Chondrocyte (in vitro differentiated cells): ENCODE measurements at regions not wholly inside any gene's neighbourhood (a gene's known extent, or its start where the extent isn't known, plus 50 kb on each side); places are given as distances from the start of the nearest gene placed in this dataset.
A peak's percentile ranks its signal among the peaks of the same experiment; 100 is the strongest.

Experiments
- DNase-seq: peaks from one replicate; pipeline ENCODE4 v3.0.0; 2021; ENCODE audit warnings: mixed read lengths, low spot score
- H3K27ac Mint-ChIP-seq: one replicate; pipeline ENCODE4 v1.8.0; 2021; ENCODE audit warnings: mild to moderate bottlenecking, moderate library complexity, mixed read lengths; ENCODE audit not compliant: unreplicated experiment
- H3K27me3 Mint-ChIP-seq: 2 replicates; pipeline ENCODE4 v1.8.0; 2021; ENCODE audit warnings: low read depth, mixed read lengths
- H3K36me3 Mint-ChIP-seq: 2 replicates; pipeline ENCODE4 v1.8.0; 2021; ENCODE audit warnings: low read depth, mixed read lengths
- H3K4me1 Mint-ChIP-seq: 2 replicates; pipeline ENCODE4 v1.8.0; 2021; ENCODE audit warnings: low read depth, mild to moderate bottlenecking, mixed read lengths
- H3K4me3 Mint-ChIP-seq: one replicate; pipeline ENCODE4 v1.8.0; 2021; ENCODE audit warnings: mild to moderate bottlenecking, moderate library complexity, mixed read lengths; ENCODE audit not compliant: unreplicated experiment
- H3K9me3 Mint-ChIP-seq: 2 replicates; pipeline ENCODE4 v1.8.0; 2021; ENCODE audit warnings: low read depth, mixed read lengths
- CTCF ChIP-seq: fragments of 200-600 bp; sonication (generic); IDR thresholded peaks from 2 replicates; pipeline ENCODE4 v1.5.0; 2021; ENCODE audit warnings: antibody characterized with exemption, mild to moderate bottlenecking, moderate library complexity

- Mint-ChIP-seq H3K27me3 (no peaks in the 10 kb centered on the region), H3K4me3 (no peak overlapping the region), H3K4me1 (peaks cover 4% of the 10 kb centered on the region), H3K27ac (no peak overlapping the region), H3K9me3 (no peaks in the 10 kb centered on the region), H3K36me3 (no peaks in the 10 kb centered on the region)
- DNase-seq: no peak
- TF ChIP-seq CTCF: no peak
Observed at GRCh38 chr3:84096188-84096587, 862.6 kb upstream of the CADM2 start.

DNA sequence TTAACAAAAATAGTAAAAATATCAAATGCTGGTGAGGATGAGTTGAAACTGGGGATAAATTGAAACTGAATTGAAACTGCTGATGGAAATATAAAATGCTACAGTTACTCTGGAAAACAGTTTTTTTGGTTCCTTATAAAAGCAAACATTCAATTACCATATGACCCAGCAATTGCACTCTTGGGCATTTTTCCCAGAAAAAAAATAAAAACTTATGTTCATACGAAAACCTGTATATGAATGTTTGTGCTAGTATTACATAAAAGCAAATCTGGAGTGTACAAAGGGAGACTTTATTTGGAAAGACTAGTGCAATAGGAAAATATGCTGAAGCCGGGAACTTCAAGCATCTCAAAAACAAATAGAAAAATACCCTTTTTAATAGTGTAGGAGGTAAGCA is 857.9 kb upstream of the CADM2 start:
- Mint-ChIP-seq H3K27ac (no peak overlapping the region), H3K27me3 (no peaks in the 10 kb centered on the region), H3K4me3 (no peak overlapping the region), H3K36me3 (no peaks in the 10 kb centered on the region), H3K4me1 (peaks cover 4% of the 10 kb centered on the region), H3K9me3 (no peaks in the 10 kb centered on the region)
- no peak for DNase-seq
- TF ChIP-seq CTCF: no peak

GRCh38 chr3:84108442-84108971 is 850.3 kb upstream of the CADM2 start:
- Mint-ChIP-seq H3K36me3 (no peaks in the 10 kb centered on the region), H3K4me1 (peaks cover 11% of the 10 kb centered on the region), H3K9me3 (peaks cover 4% of the 10 kb centered on the region), H3K27ac (peak overlapping the region; percentile 10), H3K4me3 (no peak overlapping the region), H3K27me3 (no peaks in the 10 kb centered on the region)
- no peak for DNase-seq
- TF ChIP-seq CTCF: no peak

- Mint-ChIP-seq H3K9me3 (peaks cover 4% of the 10 kb centered on the region), H3K27me3 (no peaks in the 10 kb centered on the region), H3K4me1 (peaks cover 11% of the 10 kb centered on the region), H3K27ac (no peak overlapping the region), H3K36me3 (no peaks in the 10 kb centered on the region), H3K4me3 (no peak overlapping the region)
- no peak for TF ChIP-seq CTCF
- no peak for DNase-seq
Observed at GRCh38 chr3:84109911-84110310, 848.9 kb upstream of the CADM2 start.

GRCh38 chr3:84110787-84111186 is 848.0 kb upstream of the CADM2 start:
- H3K4me3 Mint-ChIP-seq: no peak overlapping the region
- H3K9me3 Mint-ChIP-seq: peaks cover 10% of the 10 kb centered on the region
- H3K4me1 Mint-ChIP-seq: peaks cover 11% of the 10 kb centered on the region
- TF ChIP-seq CTCF: no peak
- H3K36me3 Mint-ChIP-seq: peaks cover 3% of the 10 kb centered on the region
- H3K27ac Mint-ChIP-seq: no peak overlapping the region
- no peaks in the 10 kb centered on the region for H3K27me3 Mint-ChIP-seq
- no peak for DNase-seq
